GM18951 (cell line): ENCODE measurements at regions not wholly inside any gene's neighbourhood (a gene's known extent, or its start where the extent isn't known, plus 50 kb on each side); places are given as distances from the start of the nearest gene placed in this dataset.

Experiments used
- POLR2A ChIP-seq: IDR thresholded peaks from 4 replicates; pipeline ENCODE4 v1.6.1; 2011; ENCODE audit warnings: mild to moderate bottlenecking; ENCODE audit not compliant: insufficient read length, insufficient read depth; ENCODE audit errors: extremely low read depth
- in situ Hi-C: fragments of 300-500 bp; cut with MboI; formaldehyde crosslinking; loops from one replicate; pipeline ENCODE4 v1.12.0; 2022; ENCODE audit warnings: low sequenced_read_pairs, mixed read lengths, inconsistent platforms; ENCODE audit not compliant: unreplicated experiment

GRCh38 chr2:2575181-2575577 is 244.1 kb upstream of the MYT1L start:
- in situ Hi-C loops, result no loop called here
- TF ChIP-seq POLR2A, result no peak

GRCh38 chr2:2574401-2575180 is 243.5 kb upstream of the MYT1L start:
- no peak for TF ChIP-seq POLR2A
- in situ Hi-C loops, result no loop called here

- in situ Hi-C loops, result no loop called here
Observed at GRCh38 chr2:2573658-2574293, 242.7 kb upstream of the MYT1L start.

GRCh38 chr2:2573205-2573604 is 242.1 kb upstream of the MYT1L start:
- in situ Hi-C loops, result no loop called here
- no peak for TF ChIP-seq POLR2A

More at GRCh38 chr2:2573658-2574293, 242.7 kb upstream of the MYT1L start:
- no peak for TF ChIP-seq POLR2A

- no peak for TF ChIP-seq POLR2A
- in situ Hi-C loops, result no loop called here
Observed at GRCh38 chr2:2572393-2573204, 241.5 kb upstream of the MYT1L start.

- TF ChIP-seq POLR2A, result no peak
- in situ Hi-C loops, result no loop called here
Observed at GRCh38 chr2:2571301-2572150, 240.5 kb upstream of the MYT1L start.

- TF ChIP-seq POLR2A, result no peak
- in situ Hi-C loops, result no loop called here
Observed at GRCh38 chr2:2570871-2571270, 239.8 kb upstream of the MYT1L start.

- in situ Hi-C loops, result no loop called here
- no peak for TF ChIP-seq POLR2A
Observed at GRCh38 chr2:2570360-2570759, 239.3 kb upstream of the MYT1L start.

- in situ Hi-C loops, result no loop called here
- TF ChIP-seq POLR2A, result no peak
Observed at GRCh38 chr2:2569836-2570235, 238.8 kb upstream of the MYT1L start.

- TF ChIP-seq POLR2A, result no peak
- in situ Hi-C loops, result no loop called here
Observed at GRCh38 chr2:2569306-2569705, 238.2 kb upstream of the MYT1L start.

- TF ChIP-seq POLR2A, result no peak
- in situ Hi-C loops, result no loop called here
Observed at GRCh38 chr2:2568411-2568810, 237.3 kb upstream of the MYT1L start.

GRCh38 chr2:2567776-2568175 is 236.7 kb upstream of the MYT1L start:
- in situ Hi-C loops, result no loop called here
- no peak for TF ChIP-seq POLR2A

GRCh38 chr2:2566396-2567323 is 235.6 kb upstream of the MYT1L start:
- in situ Hi-C loops, result no loop called here
- TF ChIP-seq POLR2A, result no peak
